GM23338 (cell line): ENCODE measurements at regions not wholly inside any gene's neighbourhood (a gene's known extent, or its start where the extent isn't known, plus 50 kb on each side); places are given as distances from the start of the nearest gene placed in this dataset.

Experiments
- ATAC-seq: fragments of 200-7000 bp; cut with Tn5 transposase; 3 replicates; pipeline ENCODE4 v1.9.1; 2020
- DNase-seq: peaks from one replicate; pipeline ENCODE4 v3.0.0-alpha.2; 2015; ENCODE audit warnings: low spot score
- H2AFZ ChIP-seq: fragments of 200-600 bp; sonication (generic); 2 replicates; pipeline ENCODE4 v1.8.0; 2016; ENCODE audit warnings: antibody characterized with exemption, mild to moderate bottlenecking, moderate library complexity
- H3F3A ChIP-seq: fragments of 200-600 bp; sonication (generic); replicated peaks from 2 replicates; pipeline ENCODE4 v1.8.0; 2017; ENCODE audit warnings: antibody characterized with exemption, mixed run types, low read depth
- H3K27ac ChIP-seq: fragments of 200-600 bp; sonication (generic); 2 replicates; pipeline ENCODE4 v1.6.1; 2016; ENCODE audit warnings: low read depth
- H3K27me3 ChIP-seq: fragments of 200-600 bp; sonication (generic); 2 replicates; pipeline ENCODE4 v1.8.0; 2016; ENCODE audit warnings: mild to moderate bottlenecking, mixed run types, moderate library complexity; ENCODE audit not compliant: insufficient read depth
- H3K36me3 ChIP-seq: fragments of 200-600 bp; sonication (generic); 2 replicates; pipeline ENCODE4 v1.8.0; 2016; ENCODE audit warnings: mild to moderate bottlenecking; ENCODE audit not compliant: insufficient read depth
- H3K4me1 ChIP-seq: fragments of 200-600 bp; sonication (generic); 2 replicates; pipeline ENCODE4 v1.8.0; 2016; ENCODE audit warnings: mild to moderate bottlenecking, moderate library complexity; ENCODE audit not compliant: insufficient read depth
- H3K4me2 ChIP-seq: fragments of 200-600 bp; sonication (generic); 2 replicates; pipeline ENCODE4 v1.7.1; 2017; ENCODE audit warnings: mixed run types
- H3K4me3 ChIP-seq: fragments of 200-600 bp; sonication (generic); 2 replicates; pipeline ENCODE4 v1.6.1; 2016; ENCODE audit warnings: mixed run types
- H3K79me2 ChIP-seq: fragments of 200-600 bp; sonication (generic); replicated peaks from 2 replicates; pipeline ENCODE4 v1.8.0; 2017; ENCODE audit warnings: mild to moderate bottlenecking; ENCODE audit not compliant: insufficient read depth
- H3K9me2 ChIP-seq: fragments of 200-600 bp; sonication (generic); 2 replicates; pipeline ENCODE4 v1.8.0; 2017; ENCODE audit not compliant: insufficient read depth
- H4K20me1 ChIP-seq: fragments of 200-600 bp; sonication (generic); replicated peaks from 2 replicates; pipeline ENCODE4 v1.8.0; 2017; ENCODE audit warnings: mild to moderate bottlenecking; ENCODE audit not compliant: insufficient read depth
- H3K27ac Mint-ChIP-seq: 2 replicates; pipeline ENCODE4 v1.8.0; 2020; ENCODE audit warnings: inconsistent platforms, mild to moderate bottlenecking, moderate library complexity, mixed read lengths
- H3K27me3 Mint-ChIP-seq: 3 replicates; pipeline ENCODE4 v1.8.0; 2022; ENCODE audit warnings: low read depth, mild to moderate bottlenecking, moderate library complexity, mixed read lengths, inconsistent platforms; ENCODE audit not compliant: insufficient read depth, poor library complexity
- H3K36me3 Mint-ChIP-seq: 3 replicates; pipeline ENCODE4 v1.8.0; 2021; ENCODE audit warnings: low read depth, mild to moderate bottlenecking, inconsistent platforms, moderate library complexity, mixed read lengths
- H3K4me1 Mint-ChIP-seq: 3 replicates; pipeline ENCODE4 v1.8.0; 2020; ENCODE audit warnings: mild to moderate bottlenecking, inconsistent platforms, mixed read lengths
- H3K4me3 Mint-ChIP-seq: 3 replicates; pipeline ENCODE4 v1.8.0; 2021; ENCODE audit warnings: moderate library complexity, mild to moderate bottlenecking, inconsistent platforms, mixed read lengths
- H3K9me3 Mint-ChIP-seq: 3 replicates; pipeline ENCODE4 v1.8.0; 2020; ENCODE audit warnings: moderate library complexity, mild to moderate bottlenecking, inconsistent platforms, mixed read lengths
- CREB1 ChIP-seq: fragments of 250-450 bp; sonication (Bioruptor Pico); IDR thresholded peaks from 2 replicates; pipeline ENCODE4 v1.5.0; 2020; ENCODE audit warnings: low read depth, mild to moderate bottlenecking, moderate library complexity
- ETS1 ChIP-seq: IDR thresholded peaks from 2 replicates; pipeline ENCODE4 v1.6.1; 2016; ENCODE audit warnings: antibody characterized with exemption
- EZH2 ChIP-seq: fragments of 200-600 bp; sonication (generic); IDR thresholded peaks from one replicate; pipeline ENCODE4 v1.8.0; 2017; ENCODE audit warnings: antibody characterized with exemption, mild to moderate bottlenecking, low read depth; ENCODE audit not compliant: unreplicated experiment
- EZH2phosphoT487 ChIP-seq: fragments of 200-600 bp; sonication (generic); IDR thresholded peaks from one replicate; pipeline ENCODE4 v1.8.1; 2018; ENCODE audit warnings: antibody characterized with exemption; ENCODE audit not compliant: unreplicated experiment
- JUNB ChIP-seq: IDR thresholded peaks from one replicate; pipeline ENCODE4 v1.6.1; 2016; ENCODE audit warnings: antibody characterized with exemption; ENCODE audit not compliant: unreplicated experiment
- NANOG ChIP-seq: IDR thresholded peaks from 2 replicates; pipeline ENCODE4 v1.6.1; 2016; ENCODE audit warnings: antibody characterized with exemption, borderline replicate concordance
- POLR2AphosphoS5 ChIP-seq: IDR thresholded peaks from 2 replicates; pipeline ENCODE4 v1.6.1; 2016; ENCODE audit warnings: antibody characterized with exemption, low read depth
- REST ChIP-seq: IDR thresholded peaks from one replicate; pipeline ENCODE4 v1.6.1; 2018; ENCODE audit warnings: antibody characterized with exemption; ENCODE audit not compliant: unreplicated experiment
- STAT1 ChIP-seq: IDR thresholded peaks from one replicate; pipeline ENCODE4 v1.6.1; 2016; ENCODE audit warnings: antibody characterized with exemption; ENCODE audit not compliant: unreplicated experiment
- ZNF114 ChIP-seq: fragments of 250-450 bp; sonication (Bioruptor Pico); IDR thresholded peaks from 2 replicates; pipeline ENCODE4 v1.5.0; 2020; ENCODE audit warnings: mild to moderate bottlenecking, moderate library complexity
- ZNF331 ChIP-seq: fragments of 250-450 bp; sonication (Bioruptor Pico); IDR thresholded peaks from 2 replicates; pipeline ENCODE4 v1.5.0; 2020; ENCODE audit warnings: low read depth, mild to moderate bottlenecking, moderate library complexity
- TF ChIP-seq, protein P1 (sequence below), 2 experiments: fragments of 200-600 bp in 1 of 2; sonication (generic) in 1 of 2; conservative IDR thresholded peaks; 2 replicates each; pipeline versions ENCODE4 v1.5.1 to v1.6.1; 2016 to 2017; ENCODE audit warnings: antibody characterized with exemption in 2 of 2, low read depth in 2 of 2, mild to moderate bottlenecking in 2 of 2, moderate library complexity in 1 of 2
- TF ChIP-seq, protein P2 (sequence below): fragments of 250-450 bp; sonication (Bioruptor Pico); IDR thresholded peaks from 2 replicates; pipeline ENCODE4 v1.5.0; 2020; ENCODE audit warnings: mild to moderate bottlenecking, moderate library complexity

GRCh38 chr7:136275794-136276193 lies 298.6 kb upstream of the MTPN start:
- no peaks in the 10 kb centered on the region for H3K9me2 ChIP-seq
- H3K9me3 Mint-ChIP-seq, result no peaks in the 10 kb centered on the region; the same call in 2 of the 3 replicates
- no peaks in the 10 kb centered on the region for H3F3A ChIP-seq
- H3K27me3 ChIP-seq, result no peaks in the 10 kb centered on the region
- H3K4me3 ChIP-seq, result no peak overlapping the region
- no peaks in the 10 kb centered on the region for H4K20me1 ChIP-seq
- H3K79me2 ChIP-seq, result no peaks in the 10 kb centered on the region
- no peak overlapping the region for H2AFZ ChIP-seq
- H3K4me1 ChIP-seq, result no peaks in the 10 kb centered on the region
- H3K4me2 ChIP-seq, result no peak overlapping the region
- no peaks in the 10 kb centered on the region for H3K27me3 Mint-ChIP-seq
- H3K36me3 ChIP-seq, result no peaks in the 10 kb centered on the region
- no peak for DNase-seq
- no peaks in the 10 kb centered on the region for H3K4me1 Mint-ChIP-seq
- H3K27ac Mint-ChIP-seq, result no peak overlapping the region
- H3K4me3 Mint-ChIP-seq, result no peak overlapping the region
- no peak for ATAC-seq
- TF ChIP-seq NANOG, result no peak
- TF ChIP-seq, protein P1, sequence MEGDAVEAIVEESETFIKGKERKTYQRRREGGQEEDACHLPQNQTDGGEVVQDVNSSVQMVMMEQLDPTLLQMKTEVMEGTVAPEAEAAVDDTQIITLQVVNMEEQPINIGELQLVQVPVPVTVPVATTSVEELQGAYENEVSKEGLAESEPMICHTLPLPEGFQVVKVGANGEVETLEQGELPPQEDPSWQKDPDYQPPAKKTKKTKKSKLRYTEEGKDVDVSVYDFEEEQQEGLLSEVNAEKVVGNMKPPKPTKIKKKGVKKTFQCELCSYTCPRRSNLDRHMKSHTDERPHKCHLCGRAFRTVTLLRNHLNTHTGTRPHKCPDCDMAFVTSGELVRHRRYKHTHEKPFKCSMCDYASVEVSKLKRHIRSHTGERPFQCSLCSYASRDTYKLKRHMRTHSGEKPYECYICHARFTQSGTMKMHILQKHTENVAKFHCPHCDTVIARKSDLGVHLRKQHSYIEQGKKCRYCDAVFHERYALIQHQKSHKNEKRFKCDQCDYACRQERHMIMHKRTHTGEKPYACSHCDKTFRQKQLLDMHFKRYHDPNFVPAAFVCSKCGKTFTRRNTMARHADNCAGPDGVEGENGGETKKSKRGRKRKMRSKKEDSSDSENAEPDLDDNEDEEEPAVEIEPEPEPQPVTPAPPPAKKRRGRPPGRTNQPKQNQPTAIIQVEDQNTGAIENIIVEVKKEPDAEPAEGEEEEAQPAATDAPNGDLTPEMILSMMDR (conservative IDR thresholded peaks at IDR 0.05; ENCODE audit: low read depth in 2 of 2), result no peak
- no peak for TF ChIP-seq ETS1
- TF ChIP-seq STAT1, result no peak
- TF ChIP-seq POLR2AphosphoS5, result no peak
- no peak for TF ChIP-seq REST
- no peak for TF ChIP-seq EZH2
- TF ChIP-seq CREB1, result no peak
- TF ChIP-seq ZNF331 (CRISPR knock-in tag), result no peak
- no peak for TF ChIP-seq ZNF114 (CRISPR knock-in tag)
- TF ChIP-seq, protein P2, sequence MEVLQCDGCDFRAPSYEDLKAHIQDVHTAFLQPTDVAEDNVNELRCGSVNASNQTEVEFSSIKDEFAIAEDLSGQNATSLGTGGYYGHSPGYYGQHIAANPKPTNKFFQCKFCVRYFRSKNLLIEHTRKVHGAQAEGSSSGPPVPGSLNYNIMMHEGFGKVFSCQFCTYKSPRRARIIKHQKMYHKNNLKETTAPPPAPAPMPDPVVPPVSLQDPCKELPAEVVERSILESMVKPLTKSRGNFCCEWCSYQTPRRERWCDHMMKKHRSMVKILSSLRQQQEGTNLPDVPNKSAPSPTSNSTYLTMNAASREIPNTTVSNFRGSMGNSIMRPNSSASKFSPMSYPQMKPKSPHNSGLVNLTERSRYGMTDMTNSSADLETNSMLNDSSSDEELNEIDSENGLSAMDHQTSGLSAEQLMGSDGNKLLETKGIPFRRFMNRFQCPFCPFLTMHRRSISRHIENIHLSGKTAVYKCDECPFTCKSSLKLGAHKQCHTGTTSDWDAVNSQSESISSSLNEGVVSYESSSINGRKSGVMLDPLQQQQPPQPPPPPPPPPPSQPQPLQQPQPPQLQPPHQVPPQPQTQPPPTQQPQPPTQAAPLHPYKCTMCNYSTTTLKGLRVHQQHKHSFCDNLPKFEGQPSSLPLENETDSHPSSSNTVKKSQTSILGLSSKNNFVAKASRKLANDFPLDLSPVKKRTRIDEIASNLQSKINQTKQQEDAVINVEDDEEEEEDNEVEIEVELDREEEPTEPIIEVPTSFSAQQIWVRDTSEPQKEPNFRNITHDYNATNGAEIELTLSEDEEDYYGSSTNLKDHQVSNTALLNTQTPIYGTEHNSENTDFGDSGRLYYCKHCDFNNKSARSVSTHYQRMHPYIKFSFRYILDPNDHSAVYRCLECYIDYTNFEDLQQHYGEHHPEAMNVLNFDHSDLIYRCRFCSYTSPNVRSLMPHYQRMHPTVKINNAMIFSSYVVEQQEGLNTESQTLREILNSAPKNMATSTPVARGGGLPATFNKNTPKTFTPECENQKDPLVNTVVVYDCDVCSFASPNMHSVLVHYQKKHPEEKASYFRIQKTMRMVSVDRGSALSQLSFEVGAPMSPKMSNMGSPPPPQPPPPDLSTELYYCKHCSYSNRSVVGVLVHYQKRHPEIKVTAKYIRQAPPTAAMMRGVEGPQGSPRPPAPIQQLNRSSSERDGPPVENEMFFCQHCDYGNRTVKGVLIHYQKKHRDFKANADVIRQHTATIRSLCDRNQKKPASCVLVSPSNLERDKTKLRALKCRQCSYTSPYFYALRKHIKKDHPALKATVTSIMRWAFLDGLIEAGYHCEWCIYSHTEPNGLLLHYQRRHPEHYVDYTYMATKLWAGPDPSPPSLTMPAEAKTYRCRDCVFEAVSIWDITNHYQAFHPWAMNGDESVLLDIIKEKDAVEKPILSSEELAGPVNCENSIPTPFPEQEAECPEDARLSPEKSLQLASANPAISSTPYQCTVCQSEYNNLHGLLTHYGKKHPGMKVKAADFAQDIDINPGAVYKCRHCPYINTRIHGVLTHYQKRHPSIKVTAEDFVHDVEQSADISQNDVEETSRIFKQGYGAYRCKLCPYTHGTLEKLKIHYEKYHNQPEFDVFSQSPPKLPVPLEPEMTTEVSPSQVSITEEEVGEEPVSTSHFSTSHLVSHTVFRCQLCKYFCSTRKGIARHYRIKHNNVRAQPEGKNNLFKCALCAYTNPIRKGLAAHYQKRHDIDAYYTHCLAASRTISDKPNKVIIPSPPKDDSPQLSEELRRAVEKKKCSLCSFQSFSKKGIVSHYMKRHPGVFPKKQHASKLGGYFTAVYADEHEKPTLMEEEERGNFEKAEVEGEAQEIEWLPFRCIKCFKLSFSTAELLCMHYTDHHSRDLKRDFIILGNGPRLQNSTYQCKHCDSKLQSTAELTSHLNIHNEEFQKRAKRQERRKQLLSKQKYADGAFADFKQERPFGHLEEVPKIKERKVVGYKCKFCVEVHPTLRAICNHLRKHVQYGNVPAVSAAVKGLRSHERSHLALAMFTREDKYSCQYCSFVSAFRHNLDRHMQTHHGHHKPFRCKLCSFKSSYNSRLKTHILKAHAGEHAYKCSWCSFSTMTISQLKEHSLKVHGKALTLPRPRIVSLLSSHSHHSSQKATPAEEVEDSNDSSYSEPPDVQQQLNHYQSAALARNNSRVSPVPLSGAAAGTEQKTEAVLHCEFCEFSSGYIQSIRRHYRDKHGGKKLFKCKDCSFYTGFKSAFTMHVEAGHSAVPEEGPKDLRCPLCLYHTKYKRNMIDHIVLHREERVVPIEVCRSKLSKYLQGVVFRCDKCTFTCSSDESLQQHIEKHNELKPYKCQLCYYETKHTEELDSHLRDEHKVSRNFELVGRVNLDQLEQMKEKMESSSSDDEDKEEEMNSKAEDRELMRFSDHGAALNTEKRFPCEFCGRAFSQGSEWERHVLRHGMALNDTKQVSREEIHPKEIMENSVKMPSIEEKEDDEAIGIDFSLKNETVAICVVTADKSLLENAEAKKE (CRISPR knock-in tag), result no peak
- TF ChIP-seq EZH2phosphoT487, result no peak
- no peak for TF ChIP-seq JUNB
- no peak overlapping the region for H3K27ac ChIP-seq
- no peaks in the 10 kb centered on the region for H3K36me3 Mint-ChIP-seq
